Upper lobe of left lung (tissue), 6 donors: ENCODE measurements at regions not wholly inside any gene's neighbourhood (a gene's known extent, or its start where the extent isn't known, plus 50 kb on each side); places are given as distances from the start of the nearest gene placed in this dataset.

ENCODE experiments used
- ATAC-seq, 2 donors: fragments of 200-7000 bp; cut with Tn5 transposase; one replicate each; pipeline ENCODE4 v1.9.1; 2022; ENCODE audit warnings: mild to moderate bottlenecking in 2 of 2, moderate library complexity in 2 of 2; ENCODE audit not compliant: low FRiP score in 2 of 2
- DNase-seq, 2 donors: peaks; one replicate each; pipeline ENCODE4 v3.0.0-alpha.2; 2019 to 2020
- H3K27ac ChIP-seq, 4 donors: fragments of 200-600 bp; sonication (generic); one replicate each; pipeline ENCODE4 v1.5.1; 2016 to 2019
- H3K27me3 ChIP-seq, 4 donors: fragments of 200-600 bp; sonication (generic); one replicate each; pipeline ENCODE4 v1.5.1; 2017 to 2019
- H3K36me3 ChIP-seq, 4 donors: fragments of 200-600 bp; sonication (generic); one replicate each; pipeline ENCODE4 v1.5.1; 2016 to 2019
- H3K4me1 ChIP-seq, 4 donors: fragments of 200-600 bp; sonication (generic); one replicate each; pipeline ENCODE4 v1.5.1; 2018 to 2019
- H3K4me3 ChIP-seq, 4 donors: fragments of 200-600 bp; sonication (generic); one replicate each; pipeline ENCODE4 v1.5.1; 2017 to 2019; ENCODE audit warnings: mild to moderate bottlenecking in 2 of 4, moderate library complexity in 1 of 4
- H3K9me3 ChIP-seq, 4 donors: fragments of 200-600 bp; sonication (generic); one replicate each; pipeline ENCODE4 v1.5.1; 2018 to 2019
- EP300 ChIP-seq, 4 donors: sonication (generic); formaldehyde crosslinking; IDR thresholded peaks; one replicate each; pipeline ENCODE4 v1.5.1; 2017; ENCODE audit warnings: antibody characterized with exemption in 4 of 4, control low read depth in 2 of 4
- POLR2A ChIP-seq, 4 donors: fragments of 450-650 bp; IDR thresholded peaks; one replicate each; pipeline ENCODE4 v1.5.1; 2016 to 2017; ENCODE audit warnings: antibody characterized with exemption in 4 of 4, mild to moderate bottlenecking in 2 of 4
- POLR2AphosphoS5 ChIP-seq, 2 donors: sonication (generic); formaldehyde crosslinking; IDR thresholded peaks; one replicate each; pipeline ENCODE4 v1.5.1; 2017; ENCODE audit warnings: antibody characterized with exemption in 2 of 2
- WGBS, 2 donors: methylation state at CpG; one replicate each; pipeline ENCODE4 v1.1.5; 2017 to 2018; 5-methylcytosine and 5-hydroxymethylcytosine counted together
- TF ChIP-seq, protein P1 (sequence below), 6 experiments: fragments of 450-650 bp in 4 of 6; fragments of 200-600 bp in 2 of 6; sonication (generic) in 2 of 6; IDR thresholded peaks; one replicate each; pipeline ENCODE4 v1.5.1; 2016 to 2019; ENCODE audit warnings: antibody characterized with exemption in 6 of 6
- donor health status: DM: no; HTN: no; CAD: no; lungs with moderate emphysema.
- donor health status: DM: no; HTN: yes; CAD: no; lungs with severe emphysema.

DNA sequence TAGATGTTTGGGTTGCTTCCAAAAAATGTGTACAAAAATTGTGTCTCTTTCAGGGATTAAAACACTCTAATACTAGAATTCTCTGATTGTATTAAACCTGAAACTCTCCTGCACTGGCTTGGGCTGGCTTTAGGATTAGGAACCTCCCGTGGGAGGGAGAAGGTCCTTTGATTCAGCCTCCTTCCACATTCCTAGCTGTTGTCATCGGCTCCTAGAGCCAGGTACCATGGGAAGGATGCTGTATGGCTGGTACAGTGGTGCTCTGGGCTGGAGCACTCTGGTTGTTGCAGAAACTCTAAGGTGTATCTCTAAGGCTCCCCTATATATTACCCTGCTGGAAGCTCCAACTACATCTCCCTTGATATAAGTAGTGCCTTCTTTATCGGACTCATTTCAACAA is 245.2 kb upstream of the FOXK1 start:
- TF ChIP-seq EP300 (IDR thresholded peaks at IDR 0.05) (no peak), POLR2A (IDR thresholded peaks at IDR 0.05) (no peak), POLR2AphosphoS5 (IDR thresholded peaks at IDR 0.05) (no peak)
- TF ChIP-seq, protein P1, sequence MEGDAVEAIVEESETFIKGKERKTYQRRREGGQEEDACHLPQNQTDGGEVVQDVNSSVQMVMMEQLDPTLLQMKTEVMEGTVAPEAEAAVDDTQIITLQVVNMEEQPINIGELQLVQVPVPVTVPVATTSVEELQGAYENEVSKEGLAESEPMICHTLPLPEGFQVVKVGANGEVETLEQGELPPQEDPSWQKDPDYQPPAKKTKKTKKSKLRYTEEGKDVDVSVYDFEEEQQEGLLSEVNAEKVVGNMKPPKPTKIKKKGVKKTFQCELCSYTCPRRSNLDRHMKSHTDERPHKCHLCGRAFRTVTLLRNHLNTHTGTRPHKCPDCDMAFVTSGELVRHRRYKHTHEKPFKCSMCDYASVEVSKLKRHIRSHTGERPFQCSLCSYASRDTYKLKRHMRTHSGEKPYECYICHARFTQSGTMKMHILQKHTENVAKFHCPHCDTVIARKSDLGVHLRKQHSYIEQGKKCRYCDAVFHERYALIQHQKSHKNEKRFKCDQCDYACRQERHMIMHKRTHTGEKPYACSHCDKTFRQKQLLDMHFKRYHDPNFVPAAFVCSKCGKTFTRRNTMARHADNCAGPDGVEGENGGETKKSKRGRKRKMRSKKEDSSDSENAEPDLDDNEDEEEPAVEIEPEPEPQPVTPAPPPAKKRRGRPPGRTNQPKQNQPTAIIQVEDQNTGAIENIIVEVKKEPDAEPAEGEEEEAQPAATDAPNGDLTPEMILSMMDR (IDR thresholded peaks at IDR 0.05): no peak
- Histone ChIP-seq H3K36me3 (no peaks in the 10 kb centered on the region), H3K27ac (no peak overlapping the region), H3K9me3 (no peaks in the 10 kb centered on the region), H3K4me3 (no peak overlapping the region), H3K27me3 (no peaks in the 10 kb centered on the region), H3K4me1 (no peaks in the 10 kb centered on the region)
- DNase-seq: no peak
- WGBS, 2 donors: 53 to 60% methylated on average over 2 to 3 of the region's 3 CpGs
- ATAC-seq: no peak

DNA sequence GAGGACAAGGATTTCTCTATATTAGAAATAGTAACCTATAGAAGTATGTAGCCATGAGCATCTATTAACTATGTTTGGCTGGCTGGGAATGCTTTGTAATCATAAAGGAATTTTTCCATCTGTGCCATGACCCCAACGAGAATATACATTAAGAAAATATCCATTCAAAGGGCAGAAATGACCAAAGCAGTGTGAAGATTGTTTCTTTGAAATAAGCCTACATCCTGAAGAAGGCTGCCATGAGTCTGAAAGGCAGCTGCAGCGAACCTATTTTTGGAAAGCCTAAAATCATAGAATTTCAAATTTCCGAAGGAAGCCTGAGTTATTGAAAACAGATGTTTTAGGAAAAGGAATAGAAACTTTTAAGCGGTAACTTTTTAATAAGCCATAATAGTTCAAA is 244.2 kb upstream of the FOXK1 start:
- H3K27me3 ChIP-seq: no peaks in the 10 kb centered on the region
- no peaks in the 10 kb centered on the region for H3K36me3 ChIP-seq
- TF ChIP-seq POLR2AphosphoS5 (IDR thresholded peaks at IDR 0.05) (no peak), EP300 (IDR thresholded peaks at IDR 0.05) (no peak), POLR2A (IDR thresholded peaks at IDR 0.05) (no peak)
- TF ChIP-seq, protein P1 (IDR thresholded peaks at IDR 0.05): no peak
- no peaks in the 10 kb centered on the region for H3K9me3 ChIP-seq
- WGBS, 2 donors: 66 to 69% methylated on average over 4 of the region's 4 CpGs
- H3K4me1 ChIP-seq: no peaks in the 10 kb centered on the region
- ATAC-seq: no peak
- H3K27ac ChIP-seq: no peak overlapping the region
- no peak overlapping the region for H3K4me3 ChIP-seq
- DNase-seq: no peak

DNA sequence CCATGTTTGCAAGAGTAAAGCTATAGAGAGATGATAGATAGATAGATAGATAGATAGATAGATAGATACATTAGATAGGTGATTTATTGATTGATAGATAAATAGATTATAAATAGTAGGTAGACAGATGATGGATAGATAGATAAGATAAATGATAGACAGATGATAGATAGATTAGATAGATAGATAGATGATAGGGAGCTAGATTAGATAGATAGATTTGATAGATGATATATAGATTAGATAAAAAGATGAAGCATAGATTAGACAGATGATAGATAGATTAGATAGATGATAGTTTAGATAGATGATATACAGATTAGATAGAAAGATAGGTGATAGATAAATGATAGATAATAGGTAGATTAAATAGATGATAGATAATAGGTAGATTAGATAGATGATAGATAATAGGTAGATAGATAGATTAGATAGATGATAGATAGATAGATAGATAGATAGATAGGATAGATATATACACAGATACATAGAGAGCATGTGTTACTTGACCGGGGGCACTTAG is 243.3 kb upstream of the FOXK1 start:
- Histone ChIP-seq H3K4me3 (no peak overlapping the region), H3K36me3 (no peaks in the 10 kb centered on the region), H3K27me3 (no peaks in the 10 kb centered on the region), H3K4me1 (no peaks in the 10 kb centered on the region), H3K27ac (no peak overlapping the region), H3K9me3 (no peaks in the 10 kb centered on the region)
- WGBS, 2 donors: 93 to 96% methylated on average over 1 of the region's 1 CpG
- TF ChIP-seq POLR2A (IDR thresholded peaks at IDR 0.05) (no peak), POLR2AphosphoS5 (IDR thresholded peaks at IDR 0.05) (no peak)
- TF ChIP-seq, protein P1 (IDR thresholded peaks at IDR 0.05): no peak
- no peak for DNase-seq
- no peak for ATAC-seq

DNA sequence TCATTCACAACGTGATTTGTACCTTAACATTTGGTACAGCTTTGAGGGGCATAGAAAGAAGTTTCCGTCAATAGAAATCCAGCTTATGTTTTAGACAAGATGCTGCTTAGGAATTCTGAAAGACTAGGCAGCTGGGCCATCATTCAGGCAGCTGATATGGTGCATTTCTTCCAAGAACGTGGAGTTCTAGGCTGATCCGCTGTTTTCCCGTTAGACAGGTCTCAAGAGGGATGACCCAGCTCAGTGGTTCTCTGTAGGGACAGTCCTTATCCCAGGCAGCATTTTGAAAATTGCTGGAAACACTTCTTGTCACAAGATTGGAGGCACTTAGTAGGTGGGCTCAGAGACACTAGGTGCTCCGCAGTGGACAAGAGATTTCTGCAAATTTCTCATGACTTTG is 242.7 kb upstream of the FOXK1 start:
- no peak for DNase-seq
- 67 to 77% methylated on average over 6 of the region's 6 CpGs for WGBS, 2 donors
- Histone ChIP-seq H3K36me3 (no peaks in the 10 kb centered on the region), H3K27me3 (no peaks in the 10 kb centered on the region), H3K4me1 (no peaks in the 10 kb centered on the region), H3K9me3 (no peaks in the 10 kb centered on the region), H3K27ac (no peak overlapping the region), H3K4me3 (no peak overlapping the region)
- no peak for TF ChIP-seq EP300 (IDR thresholded peaks at IDR 0.05)
- no peak for TF ChIP-seq POLR2AphosphoS5 (IDR thresholded peaks at IDR 0.05)
- no peak for TF ChIP-seq POLR2A (IDR thresholded peaks at IDR 0.05)
- TF ChIP-seq, protein P1 (IDR thresholded peaks at IDR 0.05): no peak
- ATAC-seq: no peak

DNA sequence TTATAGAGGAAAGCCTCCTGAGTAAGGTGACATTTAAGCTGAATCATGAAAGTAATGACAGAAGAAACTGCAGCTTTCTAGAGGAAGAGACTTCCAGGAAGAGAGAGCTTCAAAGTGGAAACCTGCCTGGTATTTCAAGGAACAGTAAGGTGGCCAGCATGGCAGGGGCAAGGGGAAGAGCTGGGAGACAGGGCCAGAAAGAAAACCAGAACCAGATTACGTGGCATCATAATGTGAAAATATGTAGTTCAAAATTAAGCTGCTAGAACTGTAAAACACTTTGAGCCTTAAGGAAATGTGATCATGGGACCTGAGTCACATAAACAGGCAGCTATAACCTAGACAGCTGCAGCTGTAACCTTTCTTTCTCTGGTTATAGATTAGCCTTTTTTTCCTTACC is 238.0 kb upstream of the FOXK1 start:
- no peak overlapping the region for H3K4me3 ChIP-seq
- no peaks in the 10 kb centered on the region for H3K9me3 ChIP-seq
- H3K4me1 ChIP-seq: no peaks in the 10 kb centered on the region
- DNase-seq (no peak), ATAC-seq (no peak)
- H3K27me3 ChIP-seq: no peaks in the 10 kb centered on the region
- 29 to 80% methylated on average over 1 of the region's 1 CpG for WGBS, 2 donors
- H3K27ac ChIP-seq: no peak overlapping the region
- TF ChIP-seq, protein P1 (IDR thresholded peaks at IDR 0.05): no peak
- TF ChIP-seq POLR2A (IDR thresholded peaks at IDR 0.05) (no peak), POLR2AphosphoS5 (IDR thresholded peaks at IDR 0.05) (no peak), EP300 (IDR thresholded peaks at IDR 0.05) (no peak)
- H3K36me3 ChIP-seq: no peaks in the 10 kb centered on the region
